RWPE1 (cell line): ENCODE measurements at regions not wholly inside any gene's neighbourhood (a gene's known extent, or its start where the extent isn't known, plus 50 kb on each side); places are given as distances from the start of the nearest gene placed in this dataset.

Experiments
- CTCF ChIA-PET: fragments of 350-600 bp; sonication (Branson Sonifier 250); formaldehyde crosslinking; extraction: SDS; loops from one replicate; lab custom pipeline; 2021; lab: Yijun Ruan, JAX
- POLR2A ChIA-PET: fragments of 400-600 bp; formaldehyde crosslinking; extraction: SDS; loops from one replicate; lab custom pipeline; 2020; ENCODE audit warnings: antibody characterized with exemption; ENCODE audit not compliant: low non-redundant PET; lab: Yijun Ruan, JAX
- DNase-seq: peaks from one replicate; pipeline ENCODE4 v3.0.0; 2012; ENCODE audit warnings: low spot score
- H3K27ac ChIP-seq: fragments of 450-650 bp; 2 replicates; pipeline ENCODE4 v1.5.1; 2017
- CTCF ChIP-seq: fragments of 450-650 bp; conservative IDR thresholded peaks from 2 replicates; pipeline ENCODE4 v1.5.1; 2017; ENCODE audit warnings: low read depth, mild to moderate bottlenecking

- no peak for TF ChIP-seq CTCF
- H3K27ac ChIP-seq: no peak overlapping the region
- ChIA-PET CTCF (no interaction called here), POLR2A (no interaction called here)
- no peak for DNase-seq
Measured at GRCh38 chr16:79735271-79735670, 134.7 kb upstream of the MAF start.

GRCh38 chr16:79734721-79735120 lies 134.2 kb upstream of the MAF start:
- H3K27ac ChIP-seq: no peak overlapping the region
- DNase-seq: no peak
- TF ChIP-seq CTCF: no peak
- CTCF ChIA-PET: no interaction called here
- POLR2A ChIA-PET: no interaction called here

- ChIA-PET POLR2A (no interaction called here), CTCF (interaction anchor here (0.6 kb wide), 1 partner anchor 41 kb away, joined by 4 read pairs; no protein-coding TSS in a partner anchor)
- no peak overlapping the region for H3K27ac ChIP-seq
- no peak for TF ChIP-seq CTCF
- no peak for DNase-seq
Measured at GRCh38 chr16:79728923-79729240, 128.3 kb upstream of the MAF start.

GRCh38 chr16:79728048-79728922 lies 127.7 kb upstream of the MAF start:
- TF ChIP-seq CTCF: no peak
- H3K27ac ChIP-seq: no peak overlapping the region
- DNase-seq: no peak
- POLR2A ChIA-PET: no interaction called here
- CTCF ChIA-PET: interaction anchor here (0.6 kb wide), 1 partner anchor 42 kb away, joined by 4 read pairs; no protein-coding TSS in a partner anchor

GRCh38 chr16:79726902-79727301 lies 126.4 kb upstream of the MAF start:
- no peak overlapping the region for H3K27ac ChIP-seq
- CTCF ChIA-PET: no interaction called here

GRCh38 chr16:79725051-79725450 lies 124.5 kb upstream of the MAF start:
- no peak for DNase-seq
- ChIA-PET POLR2A (no interaction called here), CTCF (interaction anchor here (0.5 kb wide), 1 partner anchor 11 kb away, joined by 3 read pairs; no protein-coding TSS in a partner anchor)
- no peak for TF ChIP-seq CTCF
- H3K27ac ChIP-seq: no peak overlapping the region

More at GRCh38 chr16:79726902-79727301, 126.4 kb upstream of the MAF start:
- POLR2A ChIA-PET: no interaction called here
- TF ChIP-seq CTCF: no peak
- no peak for DNase-seq
